IMR-90 (cell line): ENCODE measurements at regions not wholly inside any gene's neighbourhood (a gene's known extent, or its start where the extent isn't known, plus 50 kb on each side); places are given as distances from the start of the nearest gene placed in this dataset.

ENCODE experiments used
- ATAC-seq: fragments of 200-7000 bp; cut with Tn5 transposase; 2 replicates; pipeline ENCODE4 v1.9.1; 2020; ENCODE audit warnings: low read depth, mild to moderate bottlenecking, moderate library complexity
- BruUV-seq: library from RNA; stranded (reverse); fragments of 400-500 nt; replicated peaks from 2 replicates; lab custom pipeline; 2021; lab: Mats Ljungman, UMichigan
- CTCF ChIA-PET: fragments of 300-600 bp; formaldehyde crosslinking; extraction: SDS; loops from one replicate; lab custom pipeline; 2021; ENCODE audit warnings: antibody characterized with exemption; lab: Yijun Ruan, JAX
- POLR2A ChIA-PET: fragments of 300-600 bp; sonication (Branson Sonifier 250); formaldehyde crosslinking; loops from one replicate; lab custom pipeline; 2022; ENCODE audit warnings: antibody characterized with exemption; ENCODE audit not compliant: unreplicated experiment; lab: Charles Lee
- DNase-seq: peaks from one replicate; pipeline ENCODE4 v3.0.0; 2013
- H2AFZ ChIP-seq: replicated peaks from 2 replicates; pipeline ENCODE3; 2013; ENCODE audit warnings: low read length, mild to moderate bottlenecking; ENCODE audit not compliant: poor library complexity
- H2AK5ac ChIP-seq: 2 replicates; pipeline ENCODE4 v1.6.1; 2013; ENCODE audit warnings: low read depth, low read length, inconsistent platforms
- H2AK9ac ChIP-seq: replicated peaks from 2 replicates; pipeline ENCODE3; 2013; ENCODE audit warnings: mild to moderate bottlenecking, low read depth, low read length, moderate library complexity; ENCODE audit not compliant: poor library complexity
- H2BK120ac ChIP-seq: 2 replicates; pipeline ENCODE4 v1.6.1; 2013; ENCODE audit warnings: low read depth, low read length, inconsistent platforms
- H2BK15ac ChIP-seq: 3 replicates; pipeline ENCODE4 v1.6.1; 2013; ENCODE audit warnings: low read depth, low read length, inconsistent platforms
- H2BK20ac ChIP-seq: 2 replicates; pipeline ENCODE4 v1.6.1; 2013; ENCODE audit warnings: low read depth, mild to moderate bottlenecking, inconsistent platforms, low read length, moderate library complexity
- H2BK5ac ChIP-seq: 2 replicates; pipeline ENCODE4 v1.6.1; 2013; ENCODE audit warnings: mild to moderate bottlenecking, low read depth, low read length, inconsistent platforms; ENCODE audit not compliant: poor library complexity, severe bottlenecking
- H3K14ac ChIP-seq: replicated peaks from 2 replicates; pipeline ENCODE4 v1.6.1; 2013; ENCODE audit warnings: low read depth, low read length, inconsistent platforms
- H3K18ac ChIP-seq: 2 replicates; pipeline ENCODE4 v1.6.1; 2013; ENCODE audit warnings: low read depth, low read length, control low read depth
- H3K23ac ChIP-seq: 2 replicates; pipeline ENCODE4 v1.6.1; 2013; ENCODE audit warnings: low read depth, low read length, inconsistent platforms
- H3K27ac ChIP-seq: 2 replicates; pipeline ENCODE4 v1.5.1; 2013; ENCODE audit warnings: mild to moderate bottlenecking, control low read depth, low read length; ENCODE audit not compliant: insufficient read depth
- H3K27me3 ChIP-seq: 2 replicates; pipeline ENCODE4 v1.6.1; 2013; ENCODE audit warnings: low read length; ENCODE audit not compliant: control insufficient read depth, insufficient read depth
- H3K36me3 ChIP-seq: 2 replicates; pipeline ENCODE4 v1.6.1; 2013; ENCODE audit warnings: low read length, mixed read lengths; ENCODE audit not compliant: control insufficient read depth, insufficient read depth
- H3K4ac ChIP-seq: 2 replicates; pipeline ENCODE4 v1.6.1; 2013; ENCODE audit warnings: low read depth, low read length, inconsistent platforms
- H3K4me1 ChIP-seq: 2 replicates; pipeline ENCODE4 v1.6.1; 2013; ENCODE audit warnings: low read length, mixed read lengths; ENCODE audit not compliant: control insufficient read depth, insufficient read depth
- H3K4me2 ChIP-seq: 2 replicates; pipeline ENCODE4 v1.6.1; 2013; ENCODE audit warnings: low read depth, mild to moderate bottlenecking, control low read depth, low read length, moderate library complexity
- H3K4me3 ChIP-seq: 2 replicates; pipeline ENCODE4 v1.5.1; 2013; ENCODE audit warnings: low read depth, mild to moderate bottlenecking, control low read depth, low read length, moderate library complexity; ENCODE audit not compliant: insufficient read depth
- H3K56ac ChIP-seq: 2 replicates; pipeline ENCODE4 v1.6.1; 2013; ENCODE audit warnings: low read length, inconsistent platforms; ENCODE audit not compliant: insufficient read depth; ENCODE audit errors: extremely low read depth
- H3K79me1 ChIP-seq, 2 experiments: 2 replicates each; pipeline ENCODE4 v1.6.1; 2013; ENCODE audit warnings: low read length in 2 of 2, inconsistent platforms in 1 of 2, low read depth in 1 of 2
- H3K9ac ChIP-seq: 2 replicates; pipeline ENCODE4 v1.6.1; 2013; ENCODE audit warnings: low read depth, low read length, control low read depth
- H3K9me1 ChIP-seq: 2 replicates; pipeline ENCODE4 v1.6.1; 2013; ENCODE audit warnings: low read length, inconsistent platforms; ENCODE audit not compliant: insufficient read depth
- H3K9me3 ChIP-seq: 2 replicates; pipeline ENCODE4 v1.6.1; 2013; ENCODE audit warnings: low read length; ENCODE audit not compliant: control insufficient read depth, insufficient read depth
- H4K20me1 ChIP-seq: 2 replicates; pipeline ENCODE4 v1.6.1; 2013; ENCODE audit warnings: low read length, inconsistent platforms; ENCODE audit not compliant: insufficient read depth
- H4K5ac ChIP-seq: 2 replicates; pipeline ENCODE4 v1.6.1; 2013; ENCODE audit warnings: mild to moderate bottlenecking, low read depth, low read length, control low read depth
- H4K8ac ChIP-seq, 2 experiments: 2 replicates each; pipeline ENCODE4 v1.6.1; 2013; ENCODE audit warnings: low read depth in 2 of 2, low read length in 2 of 2, control low read depth in 1 of 2, inconsistent platforms in 1 of 2
- H4K91ac ChIP-seq: 2 replicates; pipeline ENCODE4 v1.6.1; 2013; ENCODE audit warnings: low read depth, low read length, inconsistent platforms; ENCODE audit not compliant: insufficient read depth
- BHLHE40 ChIP-seq: fragments of 150-350 bp; IDR thresholded peaks from 2 replicates; pipeline ENCODE4 v1.6.1; 2016; ENCODE audit warnings: mild to moderate bottlenecking, low read depth, low read length
- CEBPB ChIP-seq: IDR thresholded peaks from 2 replicates; pipeline ENCODE4 v1.6.1; 2012; ENCODE audit warnings: low read depth, low read length, improper control_type of control experiment
- CHD1 ChIP-seq: IDR thresholded peaks from 2 replicates; pipeline ENCODE4 v1.6.1; 2012; ENCODE audit warnings: low read depth, low read length, improper control_type of control experiment
- FOS ChIP-seq: fragments of 150-350 bp; IDR thresholded peaks from 2 replicates; pipeline ENCODE4 v1.6.1; 2016; ENCODE audit warnings: low read depth, low read length
- MAFK ChIP-seq: IDR thresholded peaks from 2 replicates; pipeline ENCODE4 v1.6.1; 2012; ENCODE audit warnings: low read depth, low read length, improper control_type of control experiment
- MAZ ChIP-seq: IDR thresholded peaks from 2 replicates; pipeline ENCODE4 v1.6.1; 2012; ENCODE audit warnings: low read depth, mild to moderate bottlenecking, low read length, improper control_type of control experiment, moderate library complexity, borderline replicate concordance
- MXI1 ChIP-seq: IDR thresholded peaks from 2 replicates; pipeline ENCODE4 v1.6.1; 2012; ENCODE audit warnings: low read depth, mild to moderate bottlenecking, low read length, moderate library complexity, borderline replicate concordance
- NFE2L2 ChIP-seq: fragments of 150-350 bp; IDR thresholded peaks from 2 replicates; pipeline ENCODE4 v1.6.1; 2016; ENCODE audit warnings: low read depth, mild to moderate bottlenecking, low read length
- POLR2A ChIP-seq: IDR thresholded peaks from 2 replicates; pipeline ENCODE4 v1.6.1; 2012; ENCODE audit warnings: mild to moderate bottlenecking, low read depth, low read length
- RAD21 ChIP-seq: IDR thresholded peaks from 2 replicates; pipeline ENCODE4 v1.6.1; 2012; ENCODE audit warnings: low read length, improper control_type of control experiment
- RCOR1 ChIP-seq: IDR thresholded peaks from 2 replicates; pipeline ENCODE4 v1.6.1; 2012; ENCODE audit warnings: mild to moderate bottlenecking, low read length, improper control_type of control experiment; ENCODE audit not compliant: insufficient replicate concordance
- RFX5 ChIP-seq: IDR thresholded peaks from 2 replicates; pipeline ENCODE4 v1.8.0; 2012; ENCODE audit warnings: low read depth, mild to moderate bottlenecking, low read length, moderate library complexity
- WGBS, 2 experiments: methylation state at CpG; one replicate each; pipeline versions ENCODE4 v1.1.5 to v1.1.7; 2013; ENCODE audit warnings: missing lambda C conversion rate in 2 of 2; ENCODE audit not compliant: insufficient read length in 1 of 2; ENCODE audit errors: extremely low coverage in 2 of 2; 5-methylcytosine and 5-hydroxymethylcytosine counted together
- dilution Hi-C: fragments of 300-500 bp; cut with HindIII; formaldehyde crosslinking; loops from one replicate; pipeline ENCODE4 v1.14.3; 2018; ENCODE audit warnings: low sequenced_read_pairs; ENCODE audit not compliant: unreplicated experiment
- in situ Hi-C: fragments of 300-500 bp; cut with MboI; formaldehyde crosslinking; loops from 3 replicates; pipeline ENCODE4 v1.14.3; 2019; ENCODE audit warnings: low sequenced_read_pairs, inconsistent platforms, mixed read lengths
- intact Hi-C: fragments of 100-400 bp; cut with micrococcal nuclease; formaldehyde crosslinking; loops from 2 replicates; pipeline ENCODE4 v1.10.0; 2022
- TF ChIP-seq, protein P1 (sequence below): fragments of 150-350 bp; IDR thresholded peaks from 2 replicates; pipeline ENCODE4 v1.6.1; 2017; ENCODE audit warnings: mild to moderate bottlenecking, antibody characterized with exemption, low read length, low read depth
- TF ChIP-seq, protein P2 (sequence below): fragments of 150-350 bp; IDR thresholded peaks from 2 replicates; pipeline ENCODE4 v1.6.1; 2016; ENCODE audit warnings: low read depth, mild to moderate bottlenecking, low read length, moderate library complexity, borderline replicate concordance

DNA sequence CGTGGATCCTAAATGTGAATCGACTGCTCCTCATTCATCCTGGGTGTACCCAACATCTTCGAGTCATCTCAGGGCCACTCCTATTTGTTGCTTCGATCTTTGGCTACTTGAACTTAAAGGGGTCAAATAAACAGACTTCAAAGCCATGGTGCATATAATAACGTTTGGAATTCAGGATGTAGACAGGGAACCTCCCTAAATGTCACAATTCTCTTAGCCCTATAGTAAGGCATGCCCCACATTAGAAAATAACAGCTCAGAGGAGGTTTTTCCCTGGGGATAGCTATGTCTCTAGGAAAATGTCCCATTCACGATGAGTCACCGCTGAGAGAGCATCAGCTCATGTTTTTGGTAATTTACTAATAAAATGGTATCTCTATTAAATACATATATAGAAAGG is 54.8 kb upstream of the BMP6 start:
- no peak overlapping the region for H4K8ac ChIP-seq
- H4K20me1 ChIP-seq = no peaks in the 10 kb centered on the region
- H3K4me2 ChIP-seq = no peak overlapping the region
- H4K91ac ChIP-seq = 0 out of 2 replicates have a peak overlapping the region, but pooled peaks have one; percentile 33
- no peak overlapping the region for H3K18ac ChIP-seq
- no peak overlapping the region for H4K5ac ChIP-seq
- ATAC-seq (peak; percentile 74), DNase-seq (peak; percentile 63)
- no peak overlapping the region for H2AK9ac ChIP-seq
- no peak overlapping the region for H3K4ac ChIP-seq
- H3K23ac ChIP-seq = no peak overlapping the region
- no peak overlapping the region for H2BK5ac ChIP-seq
- ChIA-PET POLR2A (no interaction called here), CTCF (interaction anchor here (0.6 to 1.3 kb wide), 2 partner anchors 28 to 321 kb away, joined by 3 to 4 read pairs; no protein-coding TSS in a partner anchor)
- no peak for TF ChIP-seq CEBPB
- TF ChIP-seq RCOR1 = no peak
- TF ChIP-seq NFE2L2 = no peak
- TF ChIP-seq RFX5 = no peak
- no peak for TF ChIP-seq BHLHE40
- no peak for TF ChIP-seq CHD1
- TF ChIP-seq MAZ = no peak
- no peak for TF ChIP-seq FOS
- no peak for TF ChIP-seq RAD21
- TF ChIP-seq, protein P1, sequence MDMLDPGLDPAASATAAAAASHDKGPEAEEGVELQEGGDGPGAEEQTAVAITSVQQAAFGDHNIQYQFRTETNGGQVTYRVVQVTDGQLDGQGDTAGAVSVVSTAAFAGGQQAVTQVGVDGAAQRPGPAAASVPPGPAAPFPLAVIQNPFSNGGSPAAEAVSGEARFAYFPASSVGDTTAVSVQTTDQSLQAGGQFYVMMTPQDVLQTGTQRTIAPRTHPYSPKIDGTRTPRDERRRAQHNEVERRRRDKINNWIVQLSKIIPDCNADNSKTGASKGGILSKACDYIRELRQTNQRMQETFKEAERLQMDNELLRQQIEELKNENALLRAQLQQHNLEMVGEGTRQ = no peak
- no peak for TF ChIP-seq POLR2A
- TF ChIP-seq MXI1 = no peak
- TF ChIP-seq, protein P2, sequence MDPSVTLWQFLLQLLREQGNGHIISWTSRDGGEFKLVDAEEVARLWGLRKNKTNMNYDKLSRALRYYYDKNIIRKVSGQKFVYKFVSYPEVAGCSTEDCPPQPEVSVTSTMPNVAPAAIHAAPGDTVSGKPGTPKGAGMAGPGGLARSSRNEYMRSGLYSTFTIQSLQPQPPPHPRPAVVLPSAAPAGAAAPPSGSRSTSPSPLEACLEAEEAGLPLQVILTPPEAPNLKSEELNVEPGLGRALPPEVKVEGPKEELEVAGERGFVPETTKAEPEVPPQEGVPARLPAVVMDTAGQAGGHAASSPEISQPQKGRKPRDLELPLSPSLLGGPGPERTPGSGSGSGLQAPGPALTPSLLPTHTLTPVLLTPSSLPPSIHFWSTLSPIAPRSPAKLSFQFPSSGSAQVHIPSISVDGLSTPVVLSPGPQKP = no peak
- no peak for TF ChIP-seq MAFK
- H3K9ac ChIP-seq = no peak overlapping the region
- no peak overlapping the region for H3K27ac ChIP-seq
- H2BK120ac ChIP-seq = peak overlapping the region; percentile 16; the same call in 1 of the 2 replicates
- peaks cover 3% of the 10 kb centered on the region; the same call in 1 of the 2 replicates for H3K9me1 ChIP-seq
- in situ Hi-C loops (no loop called here), intact Hi-C loops (no loop called here), dilution Hi-C loops (no loop called here)
- H3K4me1 ChIP-seq = peaks cover 5% of the 10 kb centered on the region
- H3K56ac ChIP-seq = no peak overlapping the region
- no TSS peak for BruUV-seq
- WGBS, 2 experiments = 0% methylated on average over 2 of the region's 7 CpGs; no CpG with 5 or more reads in 1 of the 2 experiments
- no peak overlapping the region for H2AFZ ChIP-seq
- no peak overlapping the region for H3K4me3 ChIP-seq
- peaks cover 4% of the 10 kb centered on the region for H3K27me3 ChIP-seq
- H3K14ac ChIP-seq = no peak overlapping the region
- no peak overlapping the region for H2BK15ac ChIP-seq
- no peaks in the 10 kb centered on the region for H3K36me3 ChIP-seq
- H2BK20ac ChIP-seq = no peak overlapping the region; the same call in 1 of the 2 replicates
- H3K79me1 ChIP-seq = no peaks in the 10 kb centered on the region
- no peaks in the 10 kb centered on the region for H3K9me3 ChIP-seq
- H2AK5ac ChIP-seq = no peak overlapping the region
